ENCODE measurements at regions not wholly inside any gene's neighbourhood (a gene's known extent, or its start where the extent isn't known, plus 50 kb on each side); places are given as distances from the start of the nearest gene placed in this dataset.

- ATAC-seq, result no peak
- Histone ChIP-seq H3K27ac (ENCODE audit: low read length) (no peak overlapping the region), H3K4me1 (ENCODE audit: control insufficient read depth, insufficient read depth, low read length) (peaks cover 8% of the 10 kb centered on the region; the same call in 1 of the 2 replicates), H3K9me3 (ENCODE audit: control insufficient read depth, insufficient read depth, low read depth, low read length) (peaks cover 19% of the 10 kb centered on the region; the same call in 1 of the 2 replicates), H3K4me3 (ENCODE audit: low read depth in 2 of 2, low read length in 2 of 2) (no peak overlapping the region), H3K36me3 (ENCODE audit: control insufficient read depth, insufficient read depth, low read length) (no peaks in the 10 kb centered on the region), H3K27me3 (ENCODE audit: control insufficient read depth, insufficient read depth, low read length) (no peaks in the 10 kb centered on the region)
- intact Hi-C loops (cut with micrococcal nuclease; ENCODE audit: unreplicated experiment) (no loop called here), in situ Hi-C loops (cut with HindIII; ENCODE audit: low pct_unique_long_range_greater_than_20kb, low sequenced_read_pairs) (no loop called here)
- no peak for TF ChIP-seq SIN3A (IDR thresholded peaks at IDR 0.05; ENCODE audit: borderline replicate concordance, insufficient read depth, low read depth, low read length)
- TF ChIP-seq POLR2AphosphoS5 (IDR thresholded peaks at IDR 0.05; ENCODE audit: low read depth, low read length), result no peak
- TF ChIP-seq CTCF (IDR thresholded peaks at IDR 0.05), result no peak
- no peak for TF ChIP-seq TCF7L2 (IDR thresholded peaks at IDR 0.05; ENCODE audit: low read depth, low read length)
- no peak for TF ChIP-seq REST (IDR thresholded peaks at IDR 0.05; ENCODE audit: insufficient read depth in 1 of 2, low read depth in 2 of 2, low read length in 1 of 2)
- no TSS peak for BruUV-seq (replicated peaks)
- ChIA-PET POLR2A (no interaction called here), CTCF (no interaction called here)
- no peak for DNase-seq (ENCODE audit: low read depth, low spot score)
Observed at GRCh38 chr12:65653321-65653720, 171.0 kb upstream of the HMGA2 start.

GRCh38 chr12:65653946-65654629 lies 170.2 kb upstream of the HMGA2 start:
- TF ChIP-seq TCF7L2 (IDR thresholded peaks at IDR 0.05; ENCODE audit: low read depth, low read length), result no peak
- DNase-seq (ENCODE audit: low read depth, low spot score) (no peak), ATAC-seq (no peak)
- no TSS peak for BruUV-seq (replicated peaks)
- ChIA-PET CTCF (no interaction called here), POLR2A (no interaction called here)
- H3K9me3 ChIP-seq (ENCODE audit: control insufficient read depth, insufficient read depth, low read depth, low read length), result peaks cover 22% of the 10 kb centered on the region; the same call in 1 of the 2 replicates
- no peaks in the 10 kb centered on the region for H3K36me3 ChIP-seq (ENCODE audit: control insufficient read depth, insufficient read depth, low read length)
- H3K4me3 ChIP-seq (ENCODE audit: low read depth in 2 of 2, low read length in 2 of 2), result no peak overlapping the region
- H3K4me1 ChIP-seq (ENCODE audit: control insufficient read depth, insufficient read depth, low read length), result peaks cover 8% of the 10 kb centered on the region; the same call in 1 of the 2 replicates
- H3K27ac ChIP-seq (ENCODE audit: low read length), result no peak overlapping the region
- no peaks in the 10 kb centered on the region for H3K27me3 ChIP-seq (ENCODE audit: control insufficient read depth, insufficient read depth, low read length)
- in situ Hi-C loops (cut with HindIII; ENCODE audit: low pct_unique_long_range_greater_than_20kb, low sequenced_read_pairs), result no loop called here
- intact Hi-C loops (cut with micrococcal nuclease; ENCODE audit: unreplicated experiment), result no loop called here

DNA sequence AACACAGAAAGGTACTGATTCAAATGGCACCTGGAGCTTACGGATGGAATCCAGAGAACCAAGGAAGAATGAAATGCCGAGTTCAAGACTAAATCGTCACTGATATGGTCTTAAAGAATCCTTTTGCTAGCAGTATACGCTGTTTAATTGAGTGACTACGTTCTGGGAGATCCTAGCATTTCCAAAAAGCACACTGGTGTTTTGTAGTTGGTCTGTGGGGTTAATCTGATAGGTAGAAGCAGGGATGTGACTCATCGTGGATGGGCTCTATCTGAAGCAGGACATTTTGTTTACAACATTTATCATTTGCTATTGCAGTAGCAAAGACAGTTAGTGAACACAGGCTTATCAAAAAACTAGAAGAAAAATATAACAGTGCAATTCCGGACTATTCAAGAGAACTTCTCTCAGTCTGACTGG lies 169.2 kb upstream of the HMGA2 start:
- no peak overlapping the region for H3K27ac ChIP-seq (ENCODE audit: low read length)
- no peaks in the 10 kb centered on the region for H3K27me3 ChIP-seq (ENCODE audit: control insufficient read depth, insufficient read depth, low read length)
- H3K4me3 ChIP-seq (ENCODE audit: low read depth in 2 of 2, low read length in 2 of 2), result no peak overlapping the region
- no peaks in the 10 kb centered on the region for H3K36me3 ChIP-seq (ENCODE audit: control insufficient read depth, insufficient read depth, low read length)
- no TSS peak for BruUV-seq (replicated peaks)
- peaks cover 3% of the 10 kb centered on the region; the same call in 1 of the 2 replicates for H3K4me1 ChIP-seq (ENCODE audit: control insufficient read depth, insufficient read depth, low read length)
- DNase-seq (ENCODE audit: low read depth, low spot score) (no peak), ATAC-seq (no peak)
- ChIA-PET POLR2A (no interaction called here), CTCF (no interaction called here)
- TF ChIP-seq POLR2AphosphoS5 (IDR thresholded peaks at IDR 0.05; ENCODE audit: low read depth, low read length) (no peak), CTCF (IDR thresholded peaks at IDR 0.05) (no peak), REST (IDR thresholded peaks at IDR 0.05; ENCODE audit: insufficient read depth in 1 of 2, low read depth in 2 of 2, low read length in 1 of 2) (no peak), SIN3A (IDR thresholded peaks at IDR 0.05; ENCODE audit: borderline replicate concordance, insufficient read depth, low read depth, low read length) (no peak), TCF7L2 (IDR thresholded peaks at IDR 0.05; ENCODE audit: low read depth, low read length) (no peak)
- peaks cover 21% of the 10 kb centered on the region; the same call in 1 of the 2 replicates for H3K9me3 ChIP-seq (ENCODE audit: control insufficient read depth, insufficient read depth, low read depth, low read length)
- intact Hi-C loops (cut with micrococcal nuclease; ENCODE audit: unreplicated experiment), result no loop called here
- in situ Hi-C loops (cut with HindIII; ENCODE audit: low pct_unique_long_range_greater_than_20kb, low sequenced_read_pairs), result no loop called here

Data from Panc1 (cell line).